ENCODE measurements at regions not wholly inside any gene's neighbourhood (a gene's known extent, or its start where the extent isn't known, plus 50 kb on each side); places are given as distances from the start of the nearest gene placed in this dataset.

DNA sequence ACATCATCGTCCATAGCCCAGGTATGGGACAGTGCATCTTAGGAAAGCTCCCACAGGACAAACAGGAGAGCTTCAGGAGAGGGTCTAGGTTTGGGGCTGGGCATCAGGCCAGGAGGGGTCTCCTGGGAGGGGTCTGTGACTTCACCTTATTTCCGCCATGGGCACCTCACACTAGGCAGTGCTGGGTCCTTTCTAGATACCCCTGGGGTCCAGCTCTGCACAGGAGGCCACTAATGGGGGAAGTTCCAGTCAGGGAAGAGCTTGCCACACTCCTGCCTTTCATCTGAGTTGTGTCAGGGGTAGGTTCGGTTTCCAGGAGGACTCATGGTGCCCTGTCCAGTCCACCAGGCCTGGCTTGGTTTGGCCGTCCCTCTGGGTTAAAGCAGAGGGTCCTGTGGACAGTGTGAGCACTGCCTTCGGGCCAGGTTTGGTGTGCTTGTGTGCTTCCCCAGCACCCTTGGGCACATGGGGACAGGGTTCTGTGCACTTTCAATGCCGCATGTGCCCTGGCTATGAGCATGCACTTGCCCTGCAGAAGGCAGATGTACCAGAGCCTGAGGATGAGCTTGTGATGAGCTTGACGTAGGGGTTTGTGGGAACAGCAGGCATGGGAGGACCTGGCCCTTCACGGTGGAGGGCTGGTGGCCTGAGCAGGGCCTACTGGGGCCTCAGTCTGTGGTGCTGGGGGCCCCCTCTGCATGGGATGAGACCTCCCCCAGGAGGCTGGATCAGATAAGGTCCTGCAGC is 377.7 kb upstream of the NUPR2 start:
- POLR2A ChIA-PET: no interaction called here
- H3K9me3 ChIP-seq (ENCODE audit: control insufficient read depth, insufficient read depth, low read depth, low read length): peaks cover 5% of the 10 kb centered on the region; the same call in 1 of the 2 replicates
- no TSS peak for BruUV-seq (replicated peaks)
- TF ChIP-seq, protein P1, sequence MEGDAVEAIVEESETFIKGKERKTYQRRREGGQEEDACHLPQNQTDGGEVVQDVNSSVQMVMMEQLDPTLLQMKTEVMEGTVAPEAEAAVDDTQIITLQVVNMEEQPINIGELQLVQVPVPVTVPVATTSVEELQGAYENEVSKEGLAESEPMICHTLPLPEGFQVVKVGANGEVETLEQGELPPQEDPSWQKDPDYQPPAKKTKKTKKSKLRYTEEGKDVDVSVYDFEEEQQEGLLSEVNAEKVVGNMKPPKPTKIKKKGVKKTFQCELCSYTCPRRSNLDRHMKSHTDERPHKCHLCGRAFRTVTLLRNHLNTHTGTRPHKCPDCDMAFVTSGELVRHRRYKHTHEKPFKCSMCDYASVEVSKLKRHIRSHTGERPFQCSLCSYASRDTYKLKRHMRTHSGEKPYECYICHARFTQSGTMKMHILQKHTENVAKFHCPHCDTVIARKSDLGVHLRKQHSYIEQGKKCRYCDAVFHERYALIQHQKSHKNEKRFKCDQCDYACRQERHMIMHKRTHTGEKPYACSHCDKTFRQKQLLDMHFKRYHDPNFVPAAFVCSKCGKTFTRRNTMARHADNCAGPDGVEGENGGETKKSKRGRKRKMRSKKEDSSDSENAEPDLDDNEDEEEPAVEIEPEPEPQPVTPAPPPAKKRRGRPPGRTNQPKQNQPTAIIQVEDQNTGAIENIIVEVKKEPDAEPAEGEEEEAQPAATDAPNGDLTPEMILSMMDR (IDR thresholded peaks at IDR 0.05): no peak
- TF ChIP-seq TCF7L2 (IDR thresholded peaks at IDR 0.05; ENCODE audit: low read depth, low read length): no peak
- H3K4me1 ChIP-seq (ENCODE audit: control insufficient read depth, insufficient read depth, low read length): no peaks in the 10 kb centered on the region
- in situ Hi-C loops (cut with HindIII; ENCODE audit: low pct_unique_long_range_greater_than_20kb, low sequenced_read_pairs) (no loop called here), intact Hi-C loops (cut with micrococcal nuclease; ENCODE audit: unreplicated experiment) (no loop called here)
- H3K36me3 ChIP-seq (ENCODE audit: control insufficient read depth, insufficient read depth, low read length): no peaks in the 10 kb centered on the region
- DNase-seq (ENCODE audit: low read depth, low spot score) (no peak), ATAC-seq (no peak)
- CTCF ChIA-PET: no interaction called here
- H3K4me3 ChIP-seq (ENCODE audit: low read depth in 2 of 2, low read length in 2 of 2): no peak overlapping the region
- H3K27ac ChIP-seq (ENCODE audit: low read length): no peak overlapping the region
- H3K27me3 ChIP-seq (ENCODE audit: control insufficient read depth, insufficient read depth, low read length): no peaks in the 10 kb centered on the region

DNA sequence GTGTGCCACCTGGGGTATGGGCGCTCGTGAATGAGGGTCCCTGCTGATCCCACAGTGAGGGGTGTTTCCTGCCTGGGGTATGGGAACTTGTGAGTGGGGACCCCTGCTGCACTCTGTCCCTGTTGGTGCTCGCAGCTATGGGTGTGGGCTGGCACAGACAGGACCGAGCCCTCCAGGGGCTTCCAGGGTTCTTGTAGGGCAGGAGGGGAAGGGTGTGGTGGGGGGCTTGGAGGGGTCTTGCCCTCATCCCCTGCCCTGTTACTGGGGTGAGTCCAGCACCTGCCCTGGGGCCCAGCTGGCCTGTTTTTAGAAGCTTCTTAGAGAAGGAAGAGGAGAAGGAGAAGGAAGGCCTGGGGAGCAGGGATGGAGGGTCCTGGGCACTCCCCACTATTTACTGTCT is 377.0 kb upstream of the NUPR2 start:
- TF ChIP-seq SIN3A (IDR thresholded peaks at IDR 0.05; ENCODE audit: borderline replicate concordance, insufficient read depth, low read depth, low read length) (no peak), POLR2AphosphoS5 (IDR thresholded peaks at IDR 0.05; ENCODE audit: low read depth, low read length) (no peak), TCF7L2 (IDR thresholded peaks at IDR 0.05; ENCODE audit: low read depth, low read length) (no peak)
- TF ChIP-seq, protein P1 (IDR thresholded peaks at IDR 0.05): no peak
- TF ChIP-seq, protein P2, sequence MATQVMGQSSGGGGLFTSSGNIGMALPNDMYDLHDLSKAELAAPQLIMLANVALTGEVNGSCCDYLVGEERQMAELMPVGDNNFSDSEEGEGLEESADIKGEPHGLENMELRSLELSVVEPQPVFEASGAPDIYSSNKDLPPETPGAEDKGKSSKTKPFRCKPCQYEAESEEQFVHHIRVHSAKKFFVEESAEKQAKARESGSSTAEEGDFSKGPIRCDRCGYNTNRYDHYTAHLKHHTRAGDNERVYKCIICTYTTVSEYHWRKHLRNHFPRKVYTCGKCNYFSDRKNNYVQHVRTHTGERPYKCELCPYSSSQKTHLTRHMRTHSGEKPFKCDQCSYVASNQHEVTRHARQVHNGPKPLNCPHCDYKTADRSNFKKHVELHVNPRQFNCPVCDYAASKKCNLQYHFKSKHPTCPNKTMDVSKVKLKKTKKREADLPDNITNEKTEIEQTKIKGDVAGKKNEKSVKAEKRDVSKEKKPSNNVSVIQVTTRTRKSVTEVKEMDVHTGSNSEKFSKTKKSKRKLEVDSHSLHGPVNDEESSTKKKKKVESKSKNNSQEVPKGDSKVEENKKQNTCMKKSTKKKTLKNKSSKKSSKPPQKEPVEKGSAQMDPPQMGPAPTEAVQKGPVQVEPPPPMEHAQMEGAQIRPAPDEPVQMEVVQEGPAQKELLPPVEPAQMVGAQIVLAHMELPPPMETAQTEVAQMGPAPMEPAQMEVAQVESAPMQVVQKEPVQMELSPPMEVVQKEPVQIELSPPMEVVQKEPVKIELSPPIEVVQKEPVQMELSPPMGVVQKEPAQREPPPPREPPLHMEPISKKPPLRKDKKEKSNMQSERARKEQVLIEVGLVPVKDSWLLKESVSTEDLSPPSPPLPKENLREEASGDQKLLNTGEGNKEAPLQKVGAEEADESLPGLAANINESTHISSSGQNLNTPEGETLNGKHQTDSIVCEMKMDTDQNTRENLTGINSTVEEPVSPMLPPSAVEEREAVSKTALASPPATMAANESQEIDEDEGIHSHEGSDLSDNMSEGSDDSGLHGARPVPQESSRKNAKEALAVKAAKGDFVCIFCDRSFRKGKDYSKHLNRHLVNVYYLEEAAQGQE (IDR thresholded peaks at IDR 0.05; ENCODE audit: insufficient read depth in 1 of 2, low read depth in 2 of 2, low read length in 1 of 2): no peak
- Histone ChIP-seq H3K27ac (ENCODE audit: low read length) (no peak overlapping the region), H3K36me3 (ENCODE audit: control insufficient read depth, insufficient read depth, low read length) (no peaks in the 10 kb centered on the region), H3K9me3 (ENCODE audit: control insufficient read depth, insufficient read depth, low read depth, low read length) (peaks cover 5% of the 10 kb centered on the region; the same call in 1 of the 2 replicates), H3K4me1 (ENCODE audit: control insufficient read depth, insufficient read depth, low read length) (no peaks in the 10 kb centered on the region), H3K4me3 (ENCODE audit: low read depth in 2 of 2, low read length in 2 of 2) (no peak overlapping the region), H3K27me3 (ENCODE audit: control insufficient read depth, insufficient read depth, low read length) (no peaks in the 10 kb centered on the region)
- ATAC-seq: no peak
- ChIA-PET CTCF (no interaction called here), POLR2A (no interaction called here)
- intact Hi-C loops (cut with micrococcal nuclease; ENCODE audit: unreplicated experiment): no loop called here
- BruUV-seq (replicated peaks): no TSS peak
- in situ Hi-C loops (cut with HindIII; ENCODE audit: low pct_unique_long_range_greater_than_20kb, low sequenced_read_pairs): no loop called here
- DNase-seq (ENCODE audit: low read depth, low spot score): no peak
